LHCN-M2 (cell line): ENCODE measurements at regions not wholly inside any gene's neighbourhood (a gene's known extent, or its start where the extent isn't known, plus 50 kb on each side); places are given as distances from the start of the nearest gene placed in this dataset.
"Not testable (repeated sequence)": the region's sequence is repeated elsewhere in the genome, so short reads cannot be mapped to it uniquely, and the experiment has no call there.

Source experiments
- DNase-seq: peaks from one replicate; pipeline ENCODE4 v3.0.0-alpha.2; 2012; ENCODE audit warnings: low read depth

GRCh38 chr1:58932859-58933598, 149.2 kb upstream of the JUN start:
- peak; percentile 85 for DNase-seq

- peak; percentile 27 for DNase-seq
These were observed 149.7 kb upstream of the JUN start for GRCh38 chr1:58933599-58933926.

- no peak for DNase-seq
These were observed 150.9 kb upstream of the JUN start for GRCh38 chr1:58934706-58935105.

- DNase-seq: no peak
These were observed 153.1 kb upstream of the JUN start for GRCh38 chr1:58936973-58937372.

GRCh38 chr1:58939146-58939545, 155.3 kb upstream of the JUN start:
- DNase-seq: no peak

GRCh38 chr1:58939666-58940370, 156.0 kb upstream of the JUN start:
- no peak for DNase-seq

GRCh38 chr1:58941471-58942289, 157.8 kb upstream of the JUN start:
- DNase-seq: no peak

- no peak for DNase-seq
These were observed 158.9 kb upstream of the JUN start for GRCh38 chr1:58942759-58943191.

GRCh38 chr1:58943776-58944175, 159.9 kb upstream of the JUN start:
- DNase-seq: no peak

- DNase-seq: no peak
These were observed 160.6 kb upstream of the JUN start for GRCh38 chr1:58944439-58944838.

- no peak for DNase-seq
These were observed 162.5 kb upstream of the JUN start for GRCh38 chr1:58946390-58946789.

GRCh38 chr1:58948671-58949070, 164.8 kb upstream of the JUN start:
- DNase-seq: no peak

- no peak for DNase-seq
These were observed 165.8 kb upstream of the JUN start for GRCh38 chr1:58949551-58950220.

GRCh38 chr1:58950897-58951296, 167.1 kb upstream of the JUN start:
- no peak for DNase-seq

- DNase-seq: not testable (repeated sequence)
These were observed 170.1 kb upstream of the JUN start for GRCh38 chr1:58953951-58954350.

GRCh38 chr1:58963287-58963686, 179.4 kb upstream of the JUN start:
- not testable (repeated sequence) for DNase-seq

- no peak for DNase-seq
These were observed 180.6 kb upstream of the JUN start for GRCh38 chr1:58964428-58964827.

- peak; percentile 25 for DNase-seq
These were observed 181.0 kb upstream of the JUN start for GRCh38 chr1:58964880-58965279.

- no peak for DNase-seq
These were observed 182.5 kb upstream of the JUN start for GRCh38 chr1:58966103-58966916.

- no peak for DNase-seq
These were observed 183.3 kb upstream of the JUN start for GRCh38 chr1:58966917-58967740.
